MM.1S (cell line): ENCODE measurements at regions not wholly inside any gene's neighbourhood (a gene's known extent, or its start where the extent isn't known, plus 50 kb on each side); places are given as distances from the start of the nearest gene placed in this dataset.

Experiments
- DNase-seq: peaks from one replicate; pipeline ENCODE4 v3.0.0-alpha.2; 2015
- H2AFZ ChIP-seq: fragments of 300-600 bp; sonication (generic); 2 replicates; pipeline ENCODE4 v1.6.0; 2016; ENCODE audit warnings: antibody characterized with exemption, low read length
- H3F3A ChIP-seq: fragments of 300-600 bp; sonication (generic); 2 replicates; pipeline ENCODE4 v1.6.1; 2016; ENCODE audit warnings: mild to moderate bottlenecking, antibody characterized with exemption, low read length, moderate library complexity, mixed read lengths; ENCODE audit not compliant: insufficient read depth
- H3K27ac ChIP-seq: fragments of 300-600 bp; sonication (generic); 2 replicates; pipeline ENCODE4 v1.5.1; 2016; ENCODE audit warnings: mild to moderate bottlenecking, low read length
- H3K27me3 ChIP-seq: fragments of 300-600 bp; sonication (generic); replicated peaks from 2 replicates; pipeline ENCODE4 v1.6.0; 2016; ENCODE audit warnings: low read length; ENCODE audit not compliant: insufficient read depth
- H3K36me3 ChIP-seq: fragments of 300-600 bp; sonication (generic); replicated peaks from 2 replicates; pipeline ENCODE4 v1.6.1; 2016; ENCODE audit warnings: mild to moderate bottlenecking, low read length, mixed read lengths; ENCODE audit not compliant: insufficient read depth
- H3K4me1 ChIP-seq: fragments of 300-600 bp; sonication (generic); 2 replicates; pipeline ENCODE4 v1.6.1; 2016; ENCODE audit warnings: low read length, mixed read lengths
- H3K4me2 ChIP-seq: fragments of 300-600 bp; sonication (generic); 2 replicates; pipeline ENCODE4 v1.6.0; 2016; ENCODE audit warnings: low read depth, low read length
- H3K4me3 ChIP-seq: fragments of 300-600 bp; sonication (generic); 2 replicates; pipeline ENCODE4 v1.5.1; 2016; ENCODE audit warnings: low read length, mixed read lengths
- H3K79me2 ChIP-seq: fragments of 300-600 bp; sonication (generic); 2 replicates; pipeline ENCODE4 v1.6.1; 2016; ENCODE audit warnings: mixed run types, low read length, mixed read lengths
- H3K9ac ChIP-seq: fragments of 300-600 bp; sonication (generic); 2 replicates; pipeline ENCODE4 v1.6.1; 2016; ENCODE audit warnings: low read length, mixed read lengths
- H3K9me2 ChIP-seq: fragments of 300-600 bp; sonication (generic); replicated peaks from 2 replicates; pipeline ENCODE4 v1.6.1; 2016; ENCODE audit warnings: mild to moderate bottlenecking, low read length, mixed read lengths; ENCODE audit not compliant: insufficient read depth
- H3K9me3 ChIP-seq: fragments of 300-600 bp; sonication (generic); replicated peaks from 2 replicates; pipeline ENCODE4 v1.6.1; 2016; ENCODE audit warnings: mild to moderate bottlenecking, low read length, mixed read lengths; ENCODE audit not compliant: insufficient read depth
- H4K20me1 ChIP-seq: fragments of 300-600 bp; sonication (generic); 2 replicates; pipeline ENCODE4 v1.6.1; 2016; ENCODE audit warnings: mild to moderate bottlenecking, low read length, moderate library complexity, mixed read lengths; ENCODE audit not compliant: insufficient read depth
- EZH2 ChIP-seq: fragments of 300-600 bp; sonication (generic); optimal IDR thresholded peaks from 2 replicates; pipeline ENCODE3; 2017; ENCODE audit warnings: low read depth, mild to moderate bottlenecking, antibody characterized with exemption, low read length, mixed read lengths
- EZH2phosphoT487 ChIP-seq: fragments of 300-600 bp; sonication (generic); IDR thresholded peaks from 2 replicates; pipeline ENCODE4 v1.6.1; 2018; ENCODE audit warnings: antibody characterized with exemption, low read length
- TF ChIP-seq, protein P1 (sequence below): fragments of 300-600 bp; sonication (generic); IDR thresholded peaks from 2 replicates; pipeline ENCODE4 v1.5.1; 2016; ENCODE audit warnings: antibody characterized with exemption, low read length, mixed read lengths

GRCh38 chr21:40967771-40968170 is 120.8 kb upstream of the DSCAM start:
- no peaks in the 10 kb centered on the region for H3F3A ChIP-seq
- H3K27ac ChIP-seq: no peak overlapping the region
- H3K4me3 ChIP-seq: no peak overlapping the region
- H3K4me2 ChIP-seq: no peak overlapping the region
- no peaks in the 10 kb centered on the region for H3K27me3 ChIP-seq
- H3K79me2 ChIP-seq: no peaks in the 10 kb centered on the region
- no peaks in the 10 kb centered on the region for H3K36me3 ChIP-seq
- no peak overlapping the region for H2AFZ ChIP-seq
- no peaks in the 10 kb centered on the region for H3K9me3 ChIP-seq
- no peaks in the 10 kb centered on the region for H3K9me2 ChIP-seq
- H3K4me1 ChIP-seq: peaks cover 5% of the 10 kb centered on the region; the same call in 1 of the 2 replicates
- no peaks in the 10 kb centered on the region for H4K20me1 ChIP-seq
- DNase-seq: no peak
- no peak for TF ChIP-seq EZH2
- TF ChIP-seq, protein P1, sequence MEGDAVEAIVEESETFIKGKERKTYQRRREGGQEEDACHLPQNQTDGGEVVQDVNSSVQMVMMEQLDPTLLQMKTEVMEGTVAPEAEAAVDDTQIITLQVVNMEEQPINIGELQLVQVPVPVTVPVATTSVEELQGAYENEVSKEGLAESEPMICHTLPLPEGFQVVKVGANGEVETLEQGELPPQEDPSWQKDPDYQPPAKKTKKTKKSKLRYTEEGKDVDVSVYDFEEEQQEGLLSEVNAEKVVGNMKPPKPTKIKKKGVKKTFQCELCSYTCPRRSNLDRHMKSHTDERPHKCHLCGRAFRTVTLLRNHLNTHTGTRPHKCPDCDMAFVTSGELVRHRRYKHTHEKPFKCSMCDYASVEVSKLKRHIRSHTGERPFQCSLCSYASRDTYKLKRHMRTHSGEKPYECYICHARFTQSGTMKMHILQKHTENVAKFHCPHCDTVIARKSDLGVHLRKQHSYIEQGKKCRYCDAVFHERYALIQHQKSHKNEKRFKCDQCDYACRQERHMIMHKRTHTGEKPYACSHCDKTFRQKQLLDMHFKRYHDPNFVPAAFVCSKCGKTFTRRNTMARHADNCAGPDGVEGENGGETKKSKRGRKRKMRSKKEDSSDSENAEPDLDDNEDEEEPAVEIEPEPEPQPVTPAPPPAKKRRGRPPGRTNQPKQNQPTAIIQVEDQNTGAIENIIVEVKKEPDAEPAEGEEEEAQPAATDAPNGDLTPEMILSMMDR: no peak
- no peak for TF ChIP-seq EZH2phosphoT487
- no peak overlapping the region for H3K9ac ChIP-seq

DNA sequence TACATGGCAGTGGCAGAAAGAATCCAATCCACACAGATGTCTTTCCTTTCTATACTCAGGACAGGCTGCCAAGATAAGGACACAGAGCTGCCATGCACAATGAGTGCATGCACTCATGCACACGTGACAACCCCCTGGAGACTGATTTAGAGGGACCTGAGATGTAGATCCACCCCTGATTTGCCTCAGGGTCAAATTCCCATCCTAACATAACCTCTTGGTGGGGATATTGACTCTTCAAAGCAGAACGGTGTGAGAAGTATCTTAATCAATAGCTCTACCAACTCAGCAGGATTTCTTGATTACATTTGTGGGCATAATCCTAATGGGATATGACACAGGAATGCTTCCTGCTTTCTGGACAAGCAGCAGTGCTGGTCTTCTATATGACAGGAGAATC is 125.2 kb upstream of the DSCAM start:
- no peak for DNase-seq
- H2AFZ ChIP-seq: no peak overlapping the region
- TF ChIP-seq, protein P1: no peak
- TF ChIP-seq EZH2: no peak
- no peak for TF ChIP-seq EZH2phosphoT487

GRCh38 chr21:40976198-40977109 is 129.5 kb upstream of the DSCAM start:
- H3K4me2 ChIP-seq: no peak overlapping the region
- no peaks in the 10 kb centered on the region for H3K9me2 ChIP-seq
- H3K9ac ChIP-seq: no peak overlapping the region
- no peaks in the 10 kb centered on the region for H3K4me1 ChIP-seq
- H3K79me2 ChIP-seq: no peaks in the 10 kb centered on the region
- H4K20me1 ChIP-seq: no peaks in the 10 kb centered on the region
- H3K4me3 ChIP-seq: no peak overlapping the region
- DNase-seq: no peak
- TF ChIP-seq EZH2: no peak
- TF ChIP-seq, protein P1: no peak
- TF ChIP-seq EZH2phosphoT487: no peak
- H3K27ac ChIP-seq: no peak overlapping the region
- no peaks in the 10 kb centered on the region for H3K36me3 ChIP-seq
- no peaks in the 10 kb centered on the region for H3K27me3 ChIP-seq
- H3F3A ChIP-seq: no peaks in the 10 kb centered on the region
- H2AFZ ChIP-seq: no peak overlapping the region
- no peaks in the 10 kb centered on the region for H3K9me3 ChIP-seq

More for the DNA sequence above, 125.2 kb upstream of the DSCAM start:
- no peaks in the 10 kb centered on the region for H4K20me1 ChIP-seq
- no peak overlapping the region for H3K27ac ChIP-seq
- no peaks in the 10 kb centered on the region for H3K79me2 ChIP-seq
- no peaks in the 10 kb centered on the region for H3K27me3 ChIP-seq
- H3K4me3 ChIP-seq: no peak overlapping the region
- H3K9me3 ChIP-seq: no peaks in the 10 kb centered on the region
- H3K4me1 ChIP-seq: no peaks in the 10 kb centered on the region
- no peak overlapping the region for H3K4me2 ChIP-seq
- no peaks in the 10 kb centered on the region for H3K36me3 ChIP-seq
- no peak overlapping the region for H3K9ac ChIP-seq
- no peaks in the 10 kb centered on the region for H3F3A ChIP-seq
- no peaks in the 10 kb centered on the region for H3K9me2 ChIP-seq
